Endothelial cell of umbilical vein (primary cell): ENCODE measurements at regions not wholly inside any gene's neighbourhood (a gene's known extent, or its start where the extent isn't known, plus 50 kb on each side); places are given as distances from the start of the nearest gene placed in this dataset.

Experiments used
- BruUV-seq: library from RNA; stranded (reverse); fragments of 400-500 nt; replicated peaks from 2 replicates; lab custom pipeline; 2021; lab: Mats Ljungman, UMichigan
- CTCF ChIA-PET: fragments of 300-600, 350-600 bp; sonication (Branson Sonifier 250); formaldehyde crosslinking; loops from one replicate; lab custom pipeline; 2021; ENCODE audit warnings: antibody characterized with exemption, inconsistent platforms; lab: Charles Lee
- POLR2A ChIA-PET: fragments of 300-600, 350-600 bp; sonication (Branson Sonifier 250); formaldehyde crosslinking; loops from one replicate; lab custom pipeline; 2021; ENCODE audit warnings: antibody characterized with exemption, inconsistent platforms; lab: Charles Lee
- DNase-seq: peaks from one replicate; pipeline ENCODE4 v3.0.0-alpha.2; 2011; ENCODE audit warnings: low read depth, low spot score
- FAIRE-seq: peaks from 2 replicates; lab custom pipeline; 2011; peaks lifted over from hg19 to GRCh38; lab: Jason Lieb, UNC
- H2AFZ ChIP-seq: 2 replicates; pipeline ENCODE4 v1.6.0; 2012; ENCODE audit warnings: low read depth, low read length, control low read depth, inconsistent platforms
- H3K27ac ChIP-seq: 2 replicates; pipeline ENCODE4 v1.5.1; 2011; ENCODE audit warnings: low read depth, mild to moderate bottlenecking, control low read depth, low read length, moderate library complexity; ENCODE audit not compliant: insufficient read depth
- H3K27me3 ChIP-seq, 2 experiments: 2 replicates each; pipeline versions ENCODE4 v1.6.0 to v1.6.1; 2011; ENCODE audit warnings: low read length in 2 of 2, mixed read lengths in 1 of 2; ENCODE audit not compliant: control insufficient read depth in 2 of 2, insufficient read depth in 2 of 2
- H3K36me3 ChIP-seq, 2 experiments: 2 replicates in 1 of 2; 3 replicates in 1 of 2; pipeline ENCODE4 v1.5.1; 2011; ENCODE audit warnings: low read length in 2 of 2, mild to moderate bottlenecking in 1 of 2, moderate library complexity in 1 of 2; ENCODE audit not compliant: control insufficient read depth in 2 of 2, insufficient read depth in 2 of 2; ENCODE audit errors: extremely low read depth in 1 of 2
- H3K4me1 ChIP-seq: 3 replicates; pipeline ENCODE4 v1.5.1; 2011; ENCODE audit warnings: mild to moderate bottlenecking, low read length; ENCODE audit not compliant: control insufficient read depth, insufficient read depth; ENCODE audit errors: extremely low read depth
- H3K4me2 ChIP-seq: 2 replicates; pipeline ENCODE4 v1.6.1; 2011; ENCODE audit warnings: low read length, control low read depth, mixed read lengths; ENCODE audit not compliant: insufficient read depth
- H3K4me3 ChIP-seq, 3 experiments: fragments of 200-600 bp in 1 of 3; sonication (generic), shearing (Covaris generic) in 1 of 3; replicated peaks in 1 of 3; 2 replicates each; pipeline ENCODE4 v1.5.1; 2011 to 2016; ENCODE audit warnings: control low read depth in 3 of 3, low read length in 3 of 3, mild to moderate bottlenecking in 2 of 3, inconsistent platforms in 1 of 3, low read depth in 1 of 3, moderate library complexity in 1 of 3; ENCODE audit not compliant: insufficient read depth in 1 of 3
- H3K79me2 ChIP-seq: 2 replicates; pipeline ENCODE4 v1.6.0; 2012; ENCODE audit warnings: low read length, inconsistent platforms; ENCODE audit not compliant: control insufficient read depth, insufficient read depth
- H3K9ac ChIP-seq: replicated peaks from 2 replicates; pipeline ENCODE3; 2011; ENCODE audit warnings: low read length, control low read depth; ENCODE audit not compliant: insufficient read depth; ENCODE audit errors: extremely low read depth
- H3K9me1 ChIP-seq: replicated peaks from 3 replicates; pipeline ENCODE4 v1.6.0; 2011; ENCODE audit warnings: mild to moderate bottlenecking, low read length; ENCODE audit not compliant: control insufficient read depth, insufficient read depth; ENCODE audit errors: extremely low read depth
- H3K9me3 ChIP-seq: replicated peaks from 2 replicates; pipeline ENCODE4 v1.5.1; 2012; ENCODE audit warnings: low read length, inconsistent platforms; ENCODE audit not compliant: control insufficient read depth, insufficient read depth
- H4K20me1 ChIP-seq: replicated peaks from 2 replicates; pipeline ENCODE3; 2011; ENCODE audit warnings: mild to moderate bottlenecking, low read length; ENCODE audit not compliant: control insufficient read depth, insufficient read depth; ENCODE audit errors: extremely low read depth
- CTCF ChIP-seq, 2 donors: IDR thresholded peaks; 1 replicate in 1 of 2; 2 replicates in 1 of 2; pipeline ENCODE4 v1.5.1; 2011; ENCODE audit warnings: low read length in 2 of 2, mild to moderate bottlenecking in 2 of 2, moderate library complexity in 2 of 2, control low read depth in 1 of 2, inconsistent platforms in 1 of 2, low read depth in 1 of 2; ENCODE audit not compliant: insufficient read depth in 1 of 2; ENCODE audit errors: extremely low read depth in 1 of 2
- EZH2 ChIP-seq: IDR thresholded peaks from 2 replicates; pipeline ENCODE4 v1.6.1; 2012; ENCODE audit warnings: borderline replicate concordance, low read depth, mild to moderate bottlenecking, moderate library complexity, low read length, inconsistent platforms; ENCODE audit not compliant: severe bottlenecking
- FOS ChIP-seq: IDR thresholded peaks from 2 replicates; pipeline ENCODE4 v1.6.1; 2011; ENCODE audit warnings: mild to moderate bottlenecking, low read length, moderate library complexity, borderline replicate concordance; ENCODE audit not compliant: insufficient read depth
- GATA2 ChIP-seq: IDR thresholded peaks from 2 replicates; pipeline ENCODE4 v1.7.0; 2011; ENCODE audit warnings: low read depth, mild to moderate bottlenecking, moderate library complexity, mixed read lengths, low read length; ENCODE audit not compliant: insufficient read length, insufficient read depth
- JUN ChIP-seq: IDR thresholded peaks from 2 replicates; pipeline ENCODE4 v1.6.1; 2011; ENCODE audit warnings: borderline replicate concordance, low read depth; ENCODE audit not compliant: insufficient read length, insufficient read depth
- MAX ChIP-seq: IDR thresholded peaks from 2 replicates; pipeline ENCODE4 v1.6.1; 2011; ENCODE audit not compliant: insufficient read depth, insufficient read length
- MYC ChIP-seq: IDR thresholded peaks from one replicate; pipeline ENCODE4 v1.6.1; 2011; ENCODE audit warnings: mild to moderate bottlenecking, low read depth, low read length
- POLR2A ChIP-seq: IDR thresholded peaks from 2 replicates; pipeline ENCODE4 v1.6.1; 2012; ENCODE audit warnings: low read depth, mild to moderate bottlenecking, control low read depth, low read length
- POLR2AphosphoS5 ChIP-seq: IDR thresholded peaks from 2 replicates; pipeline ENCODE4 v1.6.1; 2012; ENCODE audit warnings: low read depth, mild to moderate bottlenecking, control low read depth, low read length, moderate library complexity; ENCODE audit not compliant: insufficient read depth
- dilution Hi-C: fragments of 300-500 bp; cut with MboI; formaldehyde crosslinking; loops from one replicate; pipeline ENCODE4 v1.15.0; 2019; ENCODE audit warnings: low sequenced_read_pairs; ENCODE audit not compliant: extremely low pct_ligation_motif_present
- intact Hi-C: fragments of 100-400 bp; cut with micrococcal nuclease; formaldehyde crosslinking; loops from one replicate; pipeline ENCODE4 v1.10.0; 2022

DNA sequence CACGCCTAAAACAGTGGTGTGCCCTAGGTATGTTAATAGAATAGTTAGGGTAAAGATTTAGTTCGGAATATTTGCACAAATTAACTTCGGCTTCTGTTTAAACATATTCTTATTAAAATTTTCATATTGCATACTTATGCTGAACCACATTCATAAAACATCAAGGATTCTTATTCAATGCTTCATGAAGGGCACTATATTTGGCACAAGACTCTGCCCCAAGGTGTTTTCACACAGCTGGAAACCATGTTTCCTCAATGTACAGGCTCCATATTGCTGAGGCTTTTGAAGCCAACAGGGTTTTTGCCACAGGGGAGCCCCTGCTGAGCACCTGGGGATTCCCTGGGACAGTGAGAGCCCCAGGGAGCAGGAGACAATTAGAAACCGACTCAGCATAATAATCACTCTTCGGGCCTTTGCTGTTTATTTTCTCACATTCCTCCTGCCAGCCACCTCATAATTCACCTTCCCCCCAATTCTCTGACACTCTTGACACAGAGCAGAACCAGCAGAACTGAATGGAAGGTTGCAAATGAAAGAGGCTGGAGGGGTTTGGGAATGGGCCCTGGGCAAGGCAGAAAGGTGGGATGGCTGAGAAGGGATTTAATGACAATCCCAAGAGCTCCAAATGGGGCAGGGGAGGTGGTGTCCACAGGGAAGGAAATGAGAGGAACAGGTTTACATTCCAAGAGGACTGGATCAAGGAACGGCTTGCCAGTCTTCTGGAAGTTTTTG lies 72.3 kb upstream of the POMP start:
- Histone ChIP-seq H3K9me1 (no peaks in the 10 kb centered on the region), H3K4me1 (no peaks in the 10 kb centered on the region), H4K20me1 (no peaks in the 10 kb centered on the region), H2AFZ (no peak overlapping the region), H3K27ac (no peak overlapping the region), H3K79me2 (no peaks in the 10 kb centered on the region), H3K4me3 (no peak overlapping the region), H3K9ac (no peak overlapping the region), H3K4me2 (no peak overlapping the region), H3K36me3 (no peaks in the 10 kb centered on the region), H3K27me3 (peaks cover 0 to 3% of the 10 kb centered on the region in 2 experiments), H3K9me3 (no peaks in the 10 kb centered on the region)
- no TSS peak for BruUV-seq
- POLR2A ChIA-PET: no interaction called here
- no peak for FAIRE-seq
- no peak for TF ChIP-seq MYC
- TF ChIP-seq GATA2: no peak
- CTCF ChIA-PET: no interaction called here
- intact Hi-C loops: no loop called here
- dilution Hi-C loops: no loop called here
- DNase-seq: no peak

- DNase-seq: no peak
- no peak overlapping the region for H3K4me2 ChIP-seq
- intact Hi-C loops: no loop called here
- no peak overlapping the region for H3K4me3 ChIP-seq
- H3K9me1 ChIP-seq: no peaks in the 10 kb centered on the region
- H3K9ac ChIP-seq: no peak overlapping the region
- dilution Hi-C loops: no loop called here
- H3K79me2 ChIP-seq: no peaks in the 10 kb centered on the region
- CTCF ChIA-PET: interaction anchor here (1.0 kb wide), 1 partner anchor 11 kb away, joined by 4 read pairs; no protein-coding TSS in a partner anchor
- H2AFZ ChIP-seq: no peak overlapping the region
- H3K36me3 ChIP-seq: no peaks in the 10 kb centered on the region
- TF ChIP-seq MYC (no peak), GATA2 (no peak), MAX (no peak), FOS (no peak), EZH2 (no peak), JUN (no peak), CTCF (IDR thresholded peaks at IDR 0.05; ENCODE audit: extremely low read depth in 1 of 2, insufficient read depth in 1 of 2, low read depth in 1 of 2, low read length in 2 of 2) (no peak), POLR2AphosphoS5 (no peak), POLR2A (no peak)
- no peaks in the 10 kb centered on the region for H3K27me3 ChIP-seq
- H3K9me3 ChIP-seq: no peaks in the 10 kb centered on the region
- no peak overlapping the region for H3K27ac ChIP-seq
- H3K4me1 ChIP-seq: no peaks in the 10 kb centered on the region
- H4K20me1 ChIP-seq: no peaks in the 10 kb centered on the region
- BruUV-seq: no TSS peak
- POLR2A ChIA-PET: no interaction called here
- FAIRE-seq: no peak
These were observed 73.4 kb upstream of the POMP start for GRCh38 chr13:28585561-28585960.
